ENCODE measurements at regions not wholly inside any gene's neighbourhood (a gene's known extent, or its start where the extent isn't known, plus 50 kb on each side); places are given as distances from the start of the nearest gene placed in this dataset.

DNA sequence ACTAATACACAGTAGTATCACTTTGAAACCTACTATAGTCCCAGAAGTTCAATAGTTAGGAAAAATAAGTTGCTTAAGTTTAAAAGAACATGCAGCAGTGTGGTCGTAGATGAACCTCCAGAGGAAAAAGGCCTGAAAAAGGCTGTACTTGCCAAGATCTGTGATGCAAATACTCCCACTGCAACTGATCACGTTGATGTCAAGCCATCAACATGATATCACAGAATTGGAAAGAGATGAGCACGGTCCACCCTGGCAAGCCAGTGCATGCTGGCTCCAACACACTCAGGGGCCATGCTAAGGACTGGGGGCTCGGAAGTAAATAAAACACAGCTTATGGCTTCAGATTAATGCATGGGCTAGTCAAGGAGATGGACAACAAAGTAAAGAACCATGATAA lies 71.8 kb upstream of the LRCH1 start:
- no peak overlapping the region for H2AFZ ChIP-seq (ENCODE audit: low read length)
- no peaks in the 10 kb centered on the region for H3K36me3 Mint-ChIP-seq (ENCODE audit: insufficient read depth in 1 of 3, low read depth in 3 of 3)
- no peak overlapping the region for H2BK15ac ChIP-seq (ENCODE audit: low read depth, low read length)
- H2BK120ac ChIP-seq (ENCODE audit: low read depth, low read length, poor library complexity, severe bottlenecking), result no peak overlapping the region
- no peak overlapping the region for H3K14ac ChIP-seq (ENCODE audit: insufficient read depth, low read length)
- H3K23ac ChIP-seq (ENCODE audit: insufficient read length, low read depth, low read length), result no peak overlapping the region
- H2AK5ac ChIP-seq (ENCODE audit: insufficient read length, low read length), result no peak overlapping the region
- no peak overlapping the region for H3T11ph ChIP-seq (ENCODE audit: low read length)
- no peaks in the 10 kb centered on the region for H3K4me1 Mint-ChIP-seq
- H3K9me3 ChIP-seq (ENCODE audit: control insufficient read depth, low read depth, low read length), result no peaks in the 10 kb centered on the region
- no peaks in the 10 kb centered on the region for H4K20me1 ChIP-seq (ENCODE audit: control insufficient read depth, insufficient read depth, insufficient read length)
- no peaks in the 10 kb centered on the region for H3K23me2 ChIP-seq (ENCODE audit: insufficient read length, low read depth, low read length, poor library complexity, severe bottlenecking)
- no peak overlapping the region for H3K9ac ChIP-seq (ENCODE audit: extremely low read depth, insufficient read length, low read length)
- no peak overlapping the region for H2BK5ac ChIP-seq (ENCODE audit: insufficient read length, low read length)
- H4K5ac ChIP-seq (ENCODE audit: insufficient read length, low read depth, low read length), result no peak overlapping the region
- H3K27ac ChIP-seq (ENCODE audit: insufficient read length, low read depth, low read length), result no peak overlapping the region
- no peak overlapping the region for H3K56ac ChIP-seq (ENCODE audit: insufficient read length, low read depth, low read length)
- no peaks in the 10 kb centered on the region for H3K79me2 ChIP-seq (ENCODE audit: insufficient read depth, low read length)
- no peak overlapping the region for H3K4me2 ChIP-seq (ENCODE audit: insufficient read depth, insufficient read length, low read length)
- no peak overlapping the region for H2BK20ac ChIP-seq (ENCODE audit: low read depth, low read length, poor library complexity, severe bottlenecking)
- no peak overlapping the region for H3K18ac ChIP-seq (ENCODE audit: insufficient read length, low read depth, low read length)
- no CpG with 5 or more reads among the region's 4 CpGs for WGBS (ENCODE audit: extremely low coverage, insufficient read length, low lambda C conversion rate)
- peaks cover 4 to 8% of the 10 kb centered on the region in 2 experiments; a peak in 3 of 5 replicates for H3K9me3 Mint-ChIP-seq
- H3K27me3 Mint-ChIP-seq (ENCODE audit: low read depth), result no peaks in the 10 kb centered on the region; the same call in 1 of the 2 replicates
- no peak overlapping the region for H3K27ac Mint-ChIP-seq
- no peak overlapping the region for H3K4ac ChIP-seq (ENCODE audit: low read depth, low read length)
- no peaks in the 10 kb centered on the region for H3K79me1 ChIP-seq (ENCODE audit: insufficient read depth, low read depth, low read length, poor library complexity, severe bottlenecking)
- H4K8ac ChIP-seq (replicated peaks; ENCODE audit: insufficient read length, low read depth, low read length), result no peak overlapping the region
- no peak overlapping the region for H2BK12ac ChIP-seq (ENCODE audit: insufficient read length, low read depth, low read length)
- no peak overlapping the region for H3K4me3 Mint-ChIP-seq
- no peak overlapping the region for H4K91ac ChIP-seq (ENCODE audit: insufficient read length, low read depth, low read length)
- TF ChIP-seq, protein P1, sequence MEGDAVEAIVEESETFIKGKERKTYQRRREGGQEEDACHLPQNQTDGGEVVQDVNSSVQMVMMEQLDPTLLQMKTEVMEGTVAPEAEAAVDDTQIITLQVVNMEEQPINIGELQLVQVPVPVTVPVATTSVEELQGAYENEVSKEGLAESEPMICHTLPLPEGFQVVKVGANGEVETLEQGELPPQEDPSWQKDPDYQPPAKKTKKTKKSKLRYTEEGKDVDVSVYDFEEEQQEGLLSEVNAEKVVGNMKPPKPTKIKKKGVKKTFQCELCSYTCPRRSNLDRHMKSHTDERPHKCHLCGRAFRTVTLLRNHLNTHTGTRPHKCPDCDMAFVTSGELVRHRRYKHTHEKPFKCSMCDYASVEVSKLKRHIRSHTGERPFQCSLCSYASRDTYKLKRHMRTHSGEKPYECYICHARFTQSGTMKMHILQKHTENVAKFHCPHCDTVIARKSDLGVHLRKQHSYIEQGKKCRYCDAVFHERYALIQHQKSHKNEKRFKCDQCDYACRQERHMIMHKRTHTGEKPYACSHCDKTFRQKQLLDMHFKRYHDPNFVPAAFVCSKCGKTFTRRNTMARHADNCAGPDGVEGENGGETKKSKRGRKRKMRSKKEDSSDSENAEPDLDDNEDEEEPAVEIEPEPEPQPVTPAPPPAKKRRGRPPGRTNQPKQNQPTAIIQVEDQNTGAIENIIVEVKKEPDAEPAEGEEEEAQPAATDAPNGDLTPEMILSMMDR (conservative IDR thresholded peaks at IDR 0.05), result no peak
- no peak for DNase-seq
- no peaks in the 10 kb centered on the region for H3K4me1 ChIP-seq (ENCODE audit: insufficient read depth, low read length)
- H3K27me3 ChIP-seq (ENCODE audit: insufficient read depth, low read length), result no peaks in the 10 kb centered on the region
